ENCODE measurements at regions not wholly inside any gene's neighbourhood (a gene's known extent, or its start where the extent isn't known, plus 50 kb on each side); places are given as distances from the start of the nearest gene placed in this dataset.

- Histone ChIP-seq H4K20me1 (ENCODE audit: insufficient read depth, low read length) (no peaks in the 10 kb centered on the region), H3K27ac (ENCODE audit: low read length) (no peak overlapping the region), H2AFZ (ENCODE audit: low read depth, low read length) (no peak overlapping the region), H3K79me2 (ENCODE audit: low read length) (no peaks in the 10 kb centered on the region), H3K9ac (ENCODE audit: low read length) (no peak overlapping the region), H3K4me1 (ENCODE audit: low read length) (peaks cover 7% of the 10 kb centered on the region), H3K4me2 (ENCODE audit: low read length) (no peak overlapping the region), H3K27me3 (ENCODE audit: low read depth, low read length) (no peaks in the 10 kb centered on the region), H3K36me3 (replicated peaks; ENCODE audit: low read depth, low read length) (no peaks in the 10 kb centered on the region), H3K4me3 (ENCODE audit: low read length) (no peak overlapping the region), H3K9me3 (ENCODE audit: insufficient read depth, low read length) (no peaks in the 10 kb centered on the region)
- TF ChIP-seq EZH2phosphoT487 (IDR thresholded peaks at IDR 0.05; ENCODE audit: low read depth) (no peak), CTCF (IDR thresholded peaks at IDR 0.05; ENCODE audit: low read depth, low read length) (no peak)
Measured at GRCh38 chr3:153348457-153349107, 186.6 kb downstream of the RAP2B start.

GRCh38 chr3:153349108-153349499, 187.1 kb downstream of the RAP2B start:
- Histone ChIP-seq H3K4me1 (ENCODE audit: low read length) (peaks cover 7% of the 10 kb centered on the region), H2AFZ (ENCODE audit: low read depth, low read length) (no peak overlapping the region), H3K79me2 (ENCODE audit: low read length) (no peaks in the 10 kb centered on the region), H3K36me3 (replicated peaks; ENCODE audit: low read depth, low read length) (no peaks in the 10 kb centered on the region), H3K9me3 (ENCODE audit: insufficient read depth, low read length) (no peaks in the 10 kb centered on the region), H3K9ac (ENCODE audit: low read length) (no peak overlapping the region), H3K27me3 (ENCODE audit: low read depth, low read length) (no peaks in the 10 kb centered on the region), H3K4me3 (ENCODE audit: low read length) (no peak overlapping the region), H3K27ac (ENCODE audit: low read length) (no peak overlapping the region), H3K4me2 (ENCODE audit: low read length) (no peak overlapping the region), H4K20me1 (ENCODE audit: insufficient read depth, low read length) (no peaks in the 10 kb centered on the region)
- no peak for TF ChIP-seq CTCF (IDR thresholded peaks at IDR 0.05; ENCODE audit: low read depth, low read length)
- TF ChIP-seq EZH2phosphoT487 (IDR thresholded peaks at IDR 0.05; ENCODE audit: low read depth), result no peak

DNA sequence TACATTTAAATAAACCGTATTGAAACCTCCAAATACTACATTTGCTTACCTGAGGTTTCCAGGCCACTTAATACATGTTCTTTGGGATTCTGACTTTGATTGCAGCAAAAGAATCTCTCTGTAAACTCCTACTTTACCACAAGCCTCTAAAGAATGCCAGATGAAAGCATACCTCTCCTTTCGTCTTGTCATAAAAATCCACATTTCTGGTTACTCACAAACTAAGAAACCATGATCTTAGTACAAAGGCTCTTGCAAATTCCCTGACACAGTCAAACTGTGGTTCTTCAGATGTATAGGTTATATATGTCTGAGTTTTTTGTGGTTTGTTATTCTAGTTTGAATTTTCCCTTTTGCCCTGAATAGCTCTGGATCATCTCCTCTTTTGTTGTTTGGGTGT, 188.4 kb downstream of the RAP2B start:
- Histone ChIP-seq H3K9ac (ENCODE audit: low read length) (no peak overlapping the region), H3K4me2 (ENCODE audit: low read length) (no peak overlapping the region), H2AFZ (ENCODE audit: low read depth, low read length) (no peak overlapping the region), H3K27ac (ENCODE audit: low read length) (no peak overlapping the region), H3K4me3 (ENCODE audit: low read length) (no peak overlapping the region), H3K79me2 (ENCODE audit: low read length) (no peaks in the 10 kb centered on the region), H3K27me3 (ENCODE audit: low read depth, low read length) (no peaks in the 10 kb centered on the region), H4K20me1 (ENCODE audit: insufficient read depth, low read length) (no peaks in the 10 kb centered on the region), H3K36me3 (replicated peaks; ENCODE audit: low read depth, low read length) (no peaks in the 10 kb centered on the region), H3K4me1 (ENCODE audit: low read length) (peaks cover 7% of the 10 kb centered on the region), H3K9me3 (ENCODE audit: insufficient read depth, low read length) (no peaks in the 10 kb centered on the region)
- TF ChIP-seq EZH2phosphoT487 (IDR thresholded peaks at IDR 0.05; ENCODE audit: low read depth), result no peak
- no peak for TF ChIP-seq CTCF (IDR thresholded peaks at IDR 0.05; ENCODE audit: low read depth, low read length)

DNA sequence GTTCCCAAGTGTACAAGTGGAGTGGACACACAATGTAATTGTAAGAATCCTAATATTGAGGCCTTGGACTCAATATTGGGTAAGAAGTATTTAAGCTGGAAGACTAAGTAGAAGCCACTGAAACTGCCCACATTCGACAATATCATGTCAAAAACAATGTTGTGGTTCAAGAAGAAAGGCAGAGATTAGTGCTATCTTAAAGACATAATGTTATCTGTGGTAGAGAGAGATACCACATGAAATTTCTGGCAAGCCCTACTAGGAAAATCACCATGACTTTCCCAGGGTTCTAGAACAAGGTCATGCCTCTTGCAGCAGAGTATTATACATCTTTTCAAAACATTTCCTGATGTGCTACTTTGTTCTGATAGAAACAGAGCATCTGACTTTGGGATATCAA, 192.6 kb downstream of the RAP2B start:
- H3K79me2 ChIP-seq (ENCODE audit: low read length), result no peaks in the 10 kb centered on the region
- TF ChIP-seq CTCF (IDR thresholded peaks at IDR 0.05; ENCODE audit: low read depth, low read length) (no peak), EZH2phosphoT487 (IDR thresholded peaks at IDR 0.05; ENCODE audit: low read depth) (no peak)
- H3K27me3 ChIP-seq (ENCODE audit: low read depth, low read length), result no peaks in the 10 kb centered on the region
- no peak overlapping the region for H3K4me3 ChIP-seq (ENCODE audit: low read length)
- H3K4me1 ChIP-seq (ENCODE audit: low read length), result no peaks in the 10 kb centered on the region
- no peaks in the 10 kb centered on the region for H3K9me3 ChIP-seq (ENCODE audit: insufficient read depth, low read length)
- no peaks in the 10 kb centered on the region for H4K20me1 ChIP-seq (ENCODE audit: insufficient read depth, low read length)
- H3K36me3 ChIP-seq (replicated peaks; ENCODE audit: low read depth, low read length), result no peaks in the 10 kb centered on the region
- H3K9ac ChIP-seq (ENCODE audit: low read length), result no peak overlapping the region
- H2AFZ ChIP-seq (ENCODE audit: low read depth, low read length), result no peak overlapping the region
- H3K27ac ChIP-seq (ENCODE audit: low read length), result no peak overlapping the region
- no peak overlapping the region for H3K4me2 ChIP-seq (ENCODE audit: low read length)
